IPS-NIHi7 (cell line): ENCODE measurements at regions not wholly inside any gene's neighbourhood (a gene's known extent, or its start where the extent isn't known, plus 50 kb on each side); places are given as distances from the start of the nearest gene placed in this dataset.
"Not testable (repeated sequence)": the region's sequence is repeated elsewhere in the genome, so short reads cannot be mapped to it uniquely, and the experiment has no call there.

ENCODE experiments used
- DNase-seq: peaks from one replicate; pipeline ENCODE4 v3.0.0; 2012; ENCODE audit warnings: mixed read lengths; ENCODE audit errors: extremely low spot score

DNA sequence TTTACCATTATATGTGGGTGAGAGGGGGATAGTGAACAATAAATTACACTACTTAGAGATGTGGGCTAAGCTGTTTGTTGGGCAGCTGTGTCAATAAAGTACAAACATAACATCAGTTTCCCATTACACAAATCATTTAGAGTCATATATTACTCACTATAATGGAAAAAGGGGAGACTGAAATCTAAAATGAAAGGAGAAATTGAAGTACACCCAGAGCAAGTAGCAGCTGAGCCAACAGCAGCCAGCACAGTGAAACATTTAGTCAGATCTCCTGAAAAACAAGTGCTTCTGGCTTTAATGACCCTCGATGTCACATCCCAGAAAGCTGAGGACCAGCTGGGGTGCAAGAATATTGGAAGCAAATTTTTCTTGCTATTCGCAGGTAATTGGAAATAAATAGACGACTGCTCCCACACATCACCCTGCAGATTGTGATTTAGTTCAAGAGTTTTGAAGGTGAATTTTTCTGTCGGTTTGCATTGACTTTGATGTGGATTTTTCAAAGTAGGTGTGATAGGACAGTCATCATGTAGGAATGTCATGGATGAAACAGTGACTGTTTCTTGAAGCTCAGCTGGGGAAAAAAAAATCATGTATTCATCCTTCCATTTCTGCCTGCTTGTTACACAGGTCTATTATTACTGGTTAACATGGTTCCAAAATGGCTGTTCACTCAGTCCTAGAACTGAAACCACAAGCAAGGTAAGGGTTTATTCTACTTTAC lies 1607.3 kb upstream of the CELF4 start:
- DNase-seq: no peak

GRCh38 chr18:39168723-39169122 lies 1603.1 kb upstream of the CELF4 start:
- no peak for DNase-seq

DNA sequence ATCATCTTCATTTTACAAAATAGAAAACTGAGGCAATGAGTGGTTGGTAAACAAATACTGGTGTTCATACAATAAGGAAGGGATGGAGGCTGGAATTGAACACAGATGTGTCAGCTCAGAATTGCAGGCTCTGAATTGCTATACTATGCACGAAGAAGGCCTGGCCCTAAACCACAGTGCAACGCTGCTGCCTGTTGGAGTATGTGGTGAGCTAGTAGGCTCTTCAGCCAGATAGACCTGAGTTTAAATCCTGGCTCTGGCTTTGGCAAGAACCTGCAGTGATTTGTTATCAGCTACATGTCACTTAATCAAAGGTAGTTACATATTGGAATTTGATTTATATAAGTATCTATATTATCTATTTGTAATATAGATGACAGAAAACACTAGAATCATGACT lies 1602.4 kb upstream of the CELF4 start:
- DNase-seq: no peak

DNA sequence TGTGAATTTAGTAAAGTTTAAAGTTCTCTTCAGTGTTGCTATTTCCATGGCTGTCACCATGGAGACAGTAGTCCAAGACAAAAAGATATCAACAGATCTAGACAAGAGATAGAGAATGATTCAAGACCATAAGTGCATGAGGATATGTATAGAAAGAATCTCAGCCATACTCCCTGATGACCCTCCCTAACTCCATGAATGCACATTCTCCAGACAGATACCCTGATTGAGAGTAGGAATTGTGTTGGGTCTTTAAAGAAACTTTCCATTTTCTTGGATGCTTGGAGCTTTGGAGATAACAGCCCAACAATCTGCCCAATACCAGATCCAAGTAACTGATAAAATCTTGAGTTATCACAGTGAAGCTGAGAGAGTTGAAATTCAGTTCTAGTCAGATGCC lies 1601.2 kb upstream of the CELF4 start:
- no peak for DNase-seq

GRCh38 chr18:39162013-39162827 lies 1596.6 kb upstream of the CELF4 start:
- no peak for DNase-seq

GRCh38 chr18:39149211-39149806 lies 1583.7 kb upstream of the CELF4 start:
- DNase-seq: no peak

DNA sequence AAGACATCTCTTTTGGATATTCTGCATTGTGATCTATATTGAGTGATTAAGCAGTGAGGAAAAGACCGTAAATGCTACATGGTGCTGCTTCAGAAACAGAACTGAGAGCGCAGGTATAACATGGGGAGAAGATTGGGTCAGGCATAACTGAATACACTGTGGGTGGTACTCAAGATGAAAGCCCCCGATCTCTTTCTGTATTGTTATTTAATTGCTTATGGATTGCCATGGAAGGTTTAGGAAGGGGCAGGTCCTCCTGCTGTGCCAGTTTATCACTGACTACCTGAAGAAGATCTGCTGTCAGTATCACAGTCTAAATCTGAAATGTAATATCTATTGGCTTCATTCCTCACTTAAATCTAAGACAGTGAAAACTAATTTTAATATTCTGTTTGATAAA lies 1568.7 kb upstream of the CELF4 start:
- peak; percentile 16 for DNase-seq

GRCh38 chr18:39127538-39127937 lies 1561.9 kb upstream of the CELF4 start:
- DNase-seq: not testable (repeated sequence)

- no peak for DNase-seq
Measured at GRCh38 chr18:39113790-39114189, 1548.2 kb upstream of the CELF4 start.

- DNase-seq: no peak
Measured at GRCh38 chr18:39105104-39105503, 1539.5 kb upstream of the CELF4 start.

DNA sequence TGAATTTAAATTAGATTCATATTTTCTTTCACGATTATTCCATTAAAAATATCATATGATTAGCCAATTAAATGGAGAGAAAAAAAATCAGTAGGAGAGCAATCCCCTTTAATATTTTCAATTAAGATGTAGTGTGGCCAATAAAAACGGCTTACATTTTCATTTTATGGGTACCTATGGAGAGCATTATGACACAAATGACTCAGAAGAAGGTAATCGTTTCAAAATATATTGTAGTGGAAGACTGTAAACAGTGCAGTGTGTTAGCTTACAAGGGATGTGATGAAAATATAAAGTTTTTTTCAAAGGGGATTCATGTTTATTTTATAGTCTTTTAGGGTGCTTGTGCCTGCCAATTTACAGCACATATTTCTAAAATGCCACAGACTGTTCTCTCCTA lies 1507.4 kb upstream of the CELF4 start:
- no peak for DNase-seq

DNA sequence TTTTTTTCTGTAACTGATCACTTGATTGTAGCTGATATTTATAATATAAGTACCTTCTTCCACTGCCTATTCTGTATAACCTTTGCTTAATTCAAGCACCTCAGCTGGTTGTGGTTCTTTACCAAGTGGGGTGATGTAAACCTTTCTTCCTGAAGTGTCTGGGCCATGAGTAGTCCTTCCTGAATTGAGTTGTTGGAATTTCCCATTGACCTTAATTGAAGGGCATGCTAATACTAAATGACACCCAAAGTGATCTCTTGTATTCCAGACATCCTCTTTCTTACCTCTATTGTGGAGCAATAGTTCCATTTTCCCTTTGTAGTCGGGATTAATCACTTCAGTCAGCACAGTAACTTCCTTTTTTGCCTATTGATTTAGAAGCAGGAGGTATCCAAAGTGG lies 1496.8 kb upstream of the CELF4 start:
- DNase-seq: no peak

- no peak for DNase-seq
Measured at GRCh38 chr18:39058386-39059000, 1492.9 kb upstream of the CELF4 start.

- no peak for DNase-seq
Measured at GRCh38 chr18:39057423-39058064, 1491.9 kb upstream of the CELF4 start.

DNA sequence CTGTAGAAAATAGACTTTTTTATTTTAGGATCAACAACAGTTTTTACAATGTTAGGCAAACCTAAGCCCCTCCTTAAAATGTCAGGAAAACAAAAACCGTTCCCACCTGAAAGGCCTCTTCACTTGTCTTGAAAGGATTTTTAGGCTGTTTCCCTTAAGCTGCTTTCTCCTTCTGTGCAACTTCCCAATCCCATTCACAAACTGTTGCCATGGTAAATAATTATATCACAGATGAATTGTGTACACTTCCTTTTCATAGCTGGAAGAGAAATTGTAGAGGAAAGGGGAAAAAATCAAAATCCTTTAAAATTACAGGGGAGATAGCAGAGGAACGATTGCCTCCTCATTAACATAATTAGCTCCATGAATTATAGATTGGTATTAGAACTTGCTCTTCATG lies 1488.0 kb upstream of the CELF4 start:
- DNase-seq: no peak

GRCh38 chr18:39051013-39051412 lies 1485.4 kb upstream of the CELF4 start:
- DNase-seq: no peak

- no peak for DNase-seq
Measured at GRCh38 chr18:39039813-39040212, 1474.2 kb upstream of the CELF4 start.

DNA sequence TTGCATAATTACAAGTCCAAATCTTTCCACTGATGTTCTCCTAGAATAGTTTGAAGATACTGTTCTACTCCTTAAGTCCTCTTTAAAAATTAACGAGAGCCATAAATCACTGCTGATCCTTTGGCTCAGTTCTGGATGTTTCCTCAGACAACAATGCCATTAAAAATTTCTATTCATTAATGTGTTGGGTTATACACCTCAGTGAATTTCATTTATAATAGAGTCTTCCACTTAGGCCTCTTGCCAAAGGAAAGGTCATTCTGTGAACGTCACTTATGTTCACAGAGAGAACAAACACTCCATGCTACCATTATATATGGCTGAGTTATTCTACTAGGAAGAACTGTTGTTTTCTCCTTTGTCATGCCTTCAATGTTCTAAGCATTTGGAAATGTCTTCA lies 1472.3 kb upstream of the CELF4 start:
- no peak for DNase-seq

DNA sequence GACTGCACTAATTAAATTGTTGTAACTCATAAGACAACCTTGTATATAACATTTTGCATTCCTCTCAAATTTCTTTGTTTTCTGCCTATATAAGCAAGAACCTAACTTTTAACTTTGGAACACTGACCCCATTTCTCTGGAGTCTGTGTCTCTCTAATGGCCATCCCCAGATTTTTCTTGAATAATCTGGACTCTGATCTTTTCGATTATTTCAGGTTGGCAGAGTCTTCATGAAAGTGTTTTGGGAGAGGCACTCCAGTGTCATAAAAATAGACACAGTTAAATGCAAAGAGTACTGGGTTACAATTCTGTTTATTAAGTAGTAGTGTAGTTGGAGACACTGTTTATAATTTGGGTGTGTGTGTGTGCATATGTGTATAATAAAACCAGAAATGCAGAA lies 1467.7 kb upstream of the CELF4 start:
- no peak for DNase-seq

DNA sequence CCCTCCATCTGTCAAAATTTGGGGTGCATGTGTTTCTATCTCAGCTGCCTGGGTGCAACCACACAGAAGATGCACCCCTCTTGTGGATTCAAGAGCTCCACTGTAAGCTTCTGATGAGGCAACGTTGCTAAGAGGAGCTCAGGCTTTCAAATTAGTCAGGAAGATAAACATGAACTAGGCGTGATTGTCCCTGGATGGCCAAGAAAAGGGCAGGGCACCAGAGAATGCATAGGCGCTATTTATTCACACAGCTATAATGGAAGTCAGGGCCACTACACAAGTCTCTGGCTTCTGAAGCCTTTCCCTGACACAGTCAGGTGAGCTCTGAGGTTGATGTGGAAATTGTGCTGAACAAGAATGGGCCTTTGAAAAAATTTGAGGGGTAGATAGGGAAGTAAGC lies 1466.0 kb upstream of the CELF4 start:
- no peak for DNase-seq

- DNase-seq: no peak
Measured at GRCh38 chr18:39030124-39030655, 1464.6 kb upstream of the CELF4 start.

DNA sequence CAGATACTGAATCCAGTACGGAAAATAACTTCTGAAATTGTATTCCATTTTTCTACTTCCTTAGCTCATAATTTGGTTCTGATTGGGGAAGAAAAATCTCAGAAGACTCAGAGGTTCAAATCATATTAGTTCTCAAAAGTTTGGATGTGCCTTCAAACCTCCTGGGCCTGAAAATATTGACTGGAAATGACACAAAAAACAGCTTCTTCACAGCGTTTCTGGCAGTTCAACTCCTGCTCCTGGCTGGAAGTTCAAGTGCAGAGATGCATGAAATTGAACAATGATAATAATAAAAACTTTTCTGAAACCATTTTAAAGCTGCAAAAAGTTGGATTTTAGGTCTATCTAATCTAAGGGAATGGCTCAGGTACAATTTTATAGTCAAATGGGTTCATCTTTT lies 1459.9 kb upstream of the CELF4 start:
- no peak for DNase-seq
